HCT116 (cell line): ENCODE measurements at regions not wholly inside any gene's neighbourhood (a gene's known extent, or its start where the extent isn't known, plus 50 kb on each side); places are given as distances from the start of the nearest gene placed in this dataset.

Experiments
- ATAC-seq: fragments of 200-7000 bp; cut with Tn5 transposase; 2 replicates; pipeline ENCODE4 v1.9.1; 2020; ENCODE audit warnings: mild to moderate bottlenecking, moderate library complexity
- BruUV-seq: library from RNA; stranded (reverse); fragments of 400-500 nt; replicated peaks from 2 replicates; lab custom pipeline; 2021; lab: Mats Ljungman, UMichigan
- CTCF ChIA-PET: fragments of 300-600 bp; sonication (Branson Sonifier 250); formaldehyde crosslinking; loops from one replicate; lab custom pipeline; 2021; ENCODE audit warnings: antibody characterized with exemption; lab: Charles Lee
- POLR2A ChIA-PET: fragments of 300-600, 350-600 bp; sonication (Branson Sonifier 250); formaldehyde crosslinking; loops from one replicate; lab custom pipeline; 2021; ENCODE audit warnings: antibody characterized with exemption; lab: Charles Lee
- RAD21 ChIA-PET, 2 experiments: fragments of 300-600 bp; sonication (Branson Sonifier 250); formaldehyde crosslinking; loops; one replicate each; lab custom pipeline; 2023; ENCODE audit warnings: low total read pairs in 2 of 2; ENCODE audit not compliant: uncharacterized antibody in 2 of 2, unreplicated experiment in 2 of 2, low non-redundant PET in 1 of 2; lab: Charles Lee
- DNase-seq: peaks from one replicate; pipeline ENCODE4 v3.0.0-alpha.2; 2010; ENCODE audit warnings: low read depth, low spot score
- H2AFZ ChIP-seq: fragments of 200-600 bp; shearing (Covaris generic), sonication (generic); 2 replicates; pipeline ENCODE4 v1.6.1; 2017; ENCODE audit warnings: low read depth, mixed run types, mixed read lengths, antibody characterized with exemption, low read length; ENCODE audit not compliant: poor library complexity, severe bottlenecking
- H3K27ac ChIP-seq: 2 replicates; pipeline ENCODE4 v1.5.1; 2012; ENCODE audit warnings: low read depth, low read length
- H3K27me3 ChIP-seq: fragments of 200-600 bp; sonication (generic); 2 replicates; pipeline ENCODE4 v1.6.1; 2016; ENCODE audit warnings: mixed run types, low read length, mixed read lengths; ENCODE audit not compliant: insufficient read depth
- H3K36me3 ChIP-seq, 2 experiments: fragments of 200-500 bp in 1 of 2; fragments of 200-600 bp in 1 of 2; sonication (Bioruptor generic) in 1 of 2; sonication (generic) in 1 of 2; 2 replicates each; pipeline versions ENCODE4 v1.5.1 to v1.6.1; 2014 to 2016; ENCODE audit warnings: low read length in 2 of 2, inconsistent platforms in 1 of 2, mixed read lengths in 1 of 2, mixed run types in 1 of 2; ENCODE audit not compliant: insufficient read depth in 2 of 2, control insufficient read depth in 1 of 2
- H3K4me1 ChIP-seq, 2 experiments: fragments of 200-600 bp in 1 of 2; sonication (generic) in 1 of 2; 2 replicates each; pipeline versions ENCODE4 v1.5.1 to v1.6.1; 2012 to 2017; ENCODE audit warnings: low read length in 2 of 2, inconsistent platforms in 1 of 2, mild to moderate bottlenecking in 1 of 2, mixed read lengths in 1 of 2, mixed run types in 1 of 2, moderate library complexity in 1 of 2; ENCODE audit not compliant: insufficient read depth in 2 of 2, control insufficient read depth in 1 of 2
- H3K4me2 ChIP-seq: fragments of 200-600 bp; sonication (generic); 2 replicates; pipeline ENCODE4 v1.6.1; 2017; ENCODE audit warnings: mixed run types, low read length, mixed read lengths
- H3K4me3 ChIP-seq, 2 experiments: fragments of 200-600 bp in 1 of 2; sonication (generic) in 1 of 2; replicated peaks in 1 of 2; 2 replicates each; pipeline ENCODE4 v1.5.1; 2011 to 2016; ENCODE audit warnings: low read length in 2 of 2, control low read depth in 1 of 2, low read depth in 1 of 2, mild to moderate bottlenecking in 1 of 2, mixed read lengths in 1 of 2, mixed run types in 1 of 2
- H3K79me2 ChIP-seq: fragments of 200-600 bp; sonication (generic); 2 replicates; pipeline ENCODE4 v1.6.1; 2017; ENCODE audit warnings: mild to moderate bottlenecking, mixed run types, low read length, moderate library complexity, mixed read lengths; ENCODE audit not compliant: insufficient read depth
- H3K9ac ChIP-seq: fragments of 200-600 bp; sonication (generic); 2 replicates; pipeline ENCODE4 v1.6.1; 2016; ENCODE audit warnings: low read length, mixed read lengths
- H3K9me2 ChIP-seq: fragments of 200-600 bp; sonication (generic), shearing (Covaris generic); 2 replicates; pipeline ENCODE4 v1.6.1; 2017; ENCODE audit warnings: mixed run types, mild to moderate bottlenecking, moderate library complexity; ENCODE audit not compliant: insufficient read depth
- H3K9me3 ChIP-seq, 2 experiments: fragments of 200-500 bp in 1 of 2; fragments of 200-600 bp in 1 of 2; sonication (Bioruptor generic) in 1 of 2; sonication (generic) in 1 of 2; 2 replicates each; pipeline ENCODE4 v1.6.1; 2014 to 2017; ENCODE audit warnings: low read length in 2 of 2, mixed read lengths in 2 of 2, inconsistent platforms in 1 of 2, low read depth in 1 of 2, mild to moderate bottlenecking in 1 of 2, mixed run types in 1 of 2, moderate library complexity in 1 of 2; ENCODE audit not compliant: control insufficient read depth in 1 of 2, insufficient read depth in 1 of 2
- H4K20me1 ChIP-seq: fragments of 200-600 bp; sonication (generic), shearing (Covaris generic); 2 replicates; pipeline ENCODE4 v1.6.1; 2017; ENCODE audit warnings: mixed run types, mild to moderate bottlenecking, moderate library complexity; ENCODE audit not compliant: insufficient read depth
- CTCF ChIP-seq, 3 experiments: fragments of 200-600 bp in 1 of 3; sonication (generic) in 1 of 3; IDR thresholded peaks in 2 of 3; conservative IDR thresholded peaks in 1 of 3; 2 replicates each; pipeline ENCODE4 v1.5.1; 2012 to 2017; ENCODE audit warnings: low read depth in 2 of 3, low read length in 2 of 3, antibody characterized with exemption in 1 of 3, borderline replicate concordance in 1 of 3, control low read depth in 1 of 3, mild to moderate bottlenecking in 1 of 3, mixed read lengths in 1 of 3, mixed run types in 1 of 3, moderate library complexity in 1 of 3; ENCODE audit not compliant: insufficient read depth in 1 of 3
- EGR1 ChIP-seq: IDR thresholded peaks from 2 replicates; pipeline ENCODE4 v1.6.1; 2012; ENCODE audit warnings: low read depth
- ELF1 ChIP-seq: IDR thresholded peaks from 2 replicates; pipeline ENCODE4 v1.6.1; 2012; ENCODE audit warnings: low read depth, borderline replicate concordance
- FOSL1 ChIP-seq: IDR thresholded peaks from 2 replicates; pipeline ENCODE4 v1.6.1; 2012; ENCODE audit warnings: low read depth
- JUND ChIP-seq: IDR thresholded peaks from 2 replicates; pipeline ENCODE4 v1.6.1; 2012
- POLR2A ChIP-seq: IDR thresholded peaks from 2 replicates; pipeline ENCODE4 v1.7.0; 2011; ENCODE audit warnings: borderline replicate concordance; ENCODE audit not compliant: insufficient read depth, insufficient read length; ENCODE audit errors: extremely low read depth
- POLR2AphosphoS5 ChIP-seq: IDR thresholded peaks from 2 replicates; pipeline ENCODE4 v1.6.1; 2011; ENCODE audit warnings: mild to moderate bottlenecking, low read depth, low read length, moderate library complexity
- RAD21 ChIP-seq: IDR thresholded peaks from 2 replicates; pipeline ENCODE4 v1.6.1; 2012; ENCODE audit warnings: low read depth, mild to moderate bottlenecking
- REST ChIP-seq: IDR thresholded peaks from 2 replicates; pipeline ENCODE4 v1.6.1; 2012; ENCODE audit warnings: low read depth
- SP1 ChIP-seq: IDR thresholded peaks from 2 replicates; pipeline ENCODE4 v1.6.1; 2012; ENCODE audit warnings: low read depth
- SRF ChIP-seq: IDR thresholded peaks from 2 replicates; pipeline ENCODE4 v1.6.1; 2012; ENCODE audit warnings: low read depth
- TCF7L2 ChIP-seq: IDR thresholded peaks from 2 replicates; pipeline ENCODE4 v1.7.0; 2011; ENCODE audit warnings: borderline replicate concordance, inconsistent platforms; ENCODE audit not compliant: insufficient read depth, insufficient read length; ENCODE audit errors: extremely low read depth
- ZBTB33 ChIP-seq: IDR thresholded peaks from 2 replicates; pipeline ENCODE4 v1.6.1; 2011; ENCODE audit warnings: mild to moderate bottlenecking, low read length, moderate library complexity; ENCODE audit not compliant: insufficient replicate concordance; ENCODE audit errors: extremely low read depth
- ZFX ChIP-seq: fragments of 450-650 bp; IDR thresholded peaks from 2 replicates; pipeline ENCODE4 v1.6.1; 2017
- ZNF274 ChIP-seq: fragments of 200-500 bp; sonication (Bioruptor generic); IDR thresholded peaks from 2 replicates; pipeline ENCODE4 v1.6.1; 2014; ENCODE audit warnings: mild to moderate bottlenecking, low read depth, low read length, inconsistent platforms
- intact Hi-C: fragments of 100-400 bp; cut with micrococcal nuclease; formaldehyde crosslinking; loops from 2 replicates; pipeline ENCODE4 v1.10.0; 2022
- TF ChIP-seq, protein P1 (sequence below): IDR thresholded peaks from 2 replicates; pipeline ENCODE4 v1.6.1; 2012

DNA sequence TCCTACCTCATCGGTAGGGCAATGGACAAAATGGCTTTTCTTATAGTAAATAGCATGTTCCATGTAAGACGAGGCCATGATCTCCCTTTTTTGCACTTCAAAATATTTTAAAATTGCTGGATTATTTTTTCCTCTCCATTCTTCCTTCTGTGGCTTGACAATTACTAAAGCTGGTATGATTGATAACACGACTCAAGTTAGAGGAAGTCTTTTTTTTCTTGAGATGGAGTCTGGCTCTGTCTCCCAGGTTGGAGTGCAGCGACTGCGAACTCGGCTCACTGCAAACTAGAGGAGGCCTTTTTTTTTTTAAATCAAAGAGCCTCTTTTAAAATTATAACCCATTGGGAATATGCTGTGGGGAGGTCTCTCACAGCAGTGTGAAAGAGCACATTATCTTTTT, 124.5 kb upstream of the TBL1XR1 start:
- CTCF ChIA-PET, result no interaction called here
- intact Hi-C loops, result no loop called here
- no TSS peak for BruUV-seq
- H3K4me2 ChIP-seq, result no peak overlapping the region
- H3K9me3 ChIP-seq, result no peaks in the 10 kb centered on the region
- RAD21 ChIA-PET, result no interaction called here
- H3K4me3 ChIP-seq, result no peak overlapping the region
- no peak overlapping the region for H2AFZ ChIP-seq
- no peaks in the 10 kb centered on the region for H3K4me1 ChIP-seq
- no peak for TF ChIP-seq EGR1
- TF ChIP-seq SP1, result no peak
- TF ChIP-seq, protein P1, sequence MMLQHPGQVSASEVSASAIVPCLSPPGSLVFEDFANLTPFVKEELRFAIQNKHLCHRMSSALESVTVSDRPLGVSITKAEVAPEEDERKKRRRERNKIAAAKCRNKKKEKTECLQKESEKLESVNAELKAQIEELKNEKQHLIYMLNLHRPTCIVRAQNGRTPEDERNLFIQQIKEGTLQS, result no peak
- no peak for TF ChIP-seq POLR2A
- TF ChIP-seq RAD21, result no peak
- TF ChIP-seq REST, result no peak
- no peak for TF ChIP-seq TCF7L2
- TF ChIP-seq FOSL1, result no peak
- no peak for TF ChIP-seq POLR2AphosphoS5
- TF ChIP-seq ZBTB33, result no peak
- TF ChIP-seq CTCF (IDR thresholded peaks at IDR 0.05 in 2 of 3, conservative IDR thresholded peaks at IDR 0.05 in 1 of 3; ENCODE audit: borderline replicate concordance in 1 of 3, insufficient read depth in 1 of 3, low read depth in 2 of 3, low read length in 2 of 3), result no peak
- no peak for TF ChIP-seq ELF1
- no peak for TF ChIP-seq JUND
- TF ChIP-seq ZNF274, result no peak
- TF ChIP-seq ZFX, result no peak
- TF ChIP-seq SRF, result no peak
- H3K9me2 ChIP-seq, result no peaks in the 10 kb centered on the region
- no peak for ATAC-seq
- no peaks in the 10 kb centered on the region for H3K36me3 ChIP-seq
- H3K79me2 ChIP-seq, result no peaks in the 10 kb centered on the region
- no peak overlapping the region for H3K9ac ChIP-seq
- POLR2A ChIA-PET, result no interaction called here
- no peaks in the 10 kb centered on the region for H4K20me1 ChIP-seq
- no peak for DNase-seq
- H3K27me3 ChIP-seq, result no peaks in the 10 kb centered on the region
- no peak overlapping the region for H3K27ac ChIP-seq
